T-cell (primary cell): ENCODE measurements at regions not wholly inside any gene's neighbourhood (a gene's known extent, or its start where the extent isn't known, plus 50 kb on each side); places are given as distances from the start of the nearest gene placed in this dataset.
A peak's percentile ranks its signal among the peaks of the same experiment; 100 is the strongest.

Experiments used
- ATAC-seq, 4 experiments: fragments of 200-7000 bp in 3 of 4; fragments of 150-1000 bp in 1 of 4; cut with Tn5 transposase; replicated peaks in 1 of 4; 1 replicate in 3 of 4; 2 replicates in 1 of 4; pipeline ENCODE4 v1.10.0; 2021; ENCODE audit warnings: moderate library complexity in 3 of 4, mild to moderate bottlenecking in 2 of 4, moderate number of reproducible peaks in 1 of 4
- CTCF ChIA-PET, 2 donors: fragments of 300-600 bp; sonication (Branson Sonifier 250); formaldehyde crosslinking; loops; one replicate each; lab custom pipeline; 2022; ENCODE audit warnings: antibody characterized with exemption in 2 of 2; lab: Charles Lee
- POLR2A ChIA-PET, 2 donors: fragments of 300-600 bp; sonication (Branson Sonifier 250); formaldehyde crosslinking; loops; one replicate each; lab custom pipeline; 2022; ENCODE audit warnings: antibody characterized with exemption in 2 of 2; lab: Charles Lee
- DNase-seq, 35 experiments: peaks; one replicate each; pipeline versions ENCODE4 v3.0.0 to v3.0.0-alpha.2; 2013 to 2023
- H3K27ac ChIP-seq: one replicate; pipeline ENCODE4 v1.5.1; 2013; ENCODE audit warnings: low read length
- H3K27me3 ChIP-seq, 2 experiments: replicated peaks in 1 of 2; 1 replicate in 1 of 2; 2 replicates in 1 of 2; pipeline versions ENCODE4 v1.6.1 to v1.7.0; 2013; ENCODE audit warnings: low read length in 1 of 2, mixed read lengths in 1 of 2; ENCODE audit not compliant: control insufficient read depth in 2 of 2, insufficient read depth in 2 of 2; ENCODE audit errors: extremely low read depth in 1 of 2
- H3K36me3 ChIP-seq, 2 donors: 1 replicate in 1 of 2; 2 replicates in 1 of 2; pipeline versions ENCODE4 v1.6.1 to v1.7.0; 2013; ENCODE audit warnings: low read length in 1 of 2; ENCODE audit not compliant: control insufficient read depth in 2 of 2, insufficient read depth in 1 of 2; ENCODE audit errors: extremely low read depth in 1 of 2
- H3K4me1 ChIP-seq, 2 experiments: 1 replicate in 1 of 2; 2 replicates in 1 of 2; pipeline versions ENCODE4 v1.6.1 to v1.7.0; 2013; ENCODE audit warnings: low read length in 2 of 2, mixed read lengths in 1 of 2; ENCODE audit not compliant: insufficient read depth in 2 of 2, control insufficient read depth in 1 of 2; ENCODE audit errors: extremely low read depth in 1 of 2
- H3K4me3 ChIP-seq, 2 donors: 1 replicate in 1 of 2; 2 replicates in 1 of 2; pipeline versions ENCODE4 v1.5.1 to v1.7.0; 2013; ENCODE audit warnings: mild to moderate bottlenecking in 2 of 2, low read length in 1 of 2, moderate library complexity in 1 of 2; ENCODE audit not compliant: control insufficient read depth in 1 of 2; ENCODE audit errors: extremely low read depth in 1 of 2
- H3K9me3 ChIP-seq: 2 replicates; pipeline ENCODE4 v1.7.0; 2013
- H3K27ac Mint-ChIP-seq, 2 donors: one replicate each; pipeline ENCODE4 v1.8.0; 2020 to 2021; ENCODE audit warnings: mild to moderate bottlenecking in 2 of 2, mixed read lengths in 2 of 2
- H3K27me3 Mint-ChIP-seq, 2 donors: one replicate each; pipeline ENCODE4 v1.8.0; 2021 to 2022; ENCODE audit warnings: mixed read lengths in 2 of 2
- H3K36me3 Mint-ChIP-seq: one replicate; pipeline ENCODE4 v1.8.0; 2021; ENCODE audit warnings: mixed read lengths
- H3K4me1 Mint-ChIP-seq, 3 donors: one replicate each; pipeline ENCODE4 v1.8.0; 2020 to 2022; ENCODE audit warnings: mixed read lengths in 3 of 3, mild to moderate bottlenecking in 1 of 3
- H3K4me3 Mint-ChIP-seq, 3 donors: one replicate each; pipeline ENCODE4 v1.8.0; 2020 to 2022; ENCODE audit warnings: mild to moderate bottlenecking in 3 of 3, mixed read lengths in 3 of 3, moderate library complexity in 3 of 3
- H3K9me3 Mint-ChIP-seq, 3 donors: one replicate each; pipeline ENCODE4 v1.8.0; 2020 to 2022; ENCODE audit warnings: mixed read lengths in 3 of 3
- WGBS: methylation state at CpG from one replicate; pipeline ENCODE4 v1.1.5; 2013; ENCODE audit warnings: missing lambda C conversion rate; ENCODE audit not compliant: insufficient coverage; 5-methylcytosine and 5-hydroxymethylcytosine counted together

DNA sequence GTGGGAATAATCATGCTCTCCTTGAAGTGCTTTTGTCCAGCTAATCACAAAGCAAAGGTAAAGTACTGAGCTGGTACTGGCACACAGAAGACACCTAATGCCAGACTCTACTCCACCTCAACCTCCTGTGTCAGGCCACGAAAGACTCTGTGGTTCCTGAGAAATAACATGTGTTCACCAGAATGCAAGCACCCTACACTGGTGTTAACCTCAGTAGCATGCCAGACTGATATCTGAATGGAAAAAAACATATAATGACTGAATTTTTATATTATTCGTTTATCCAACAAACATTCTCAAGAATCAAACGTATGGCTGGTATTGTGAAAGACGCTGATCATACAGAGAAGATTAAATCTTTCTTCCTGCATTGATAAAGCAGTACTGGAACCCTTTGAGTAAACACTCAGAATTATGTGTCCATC lies 97.1 kb upstream of the IFNE start:
- Histone ChIP-seq H3K27me3 (no peaks in the 10 kb centered on the region), H3K27ac (peak overlapping the region; percentile 64), H3K4me1 (peaks cover 4 to 32% of the 10 kb centered on the region in 2 experiments), H3K9me3 (no peaks in the 10 kb centered on the region), H3K36me3 (no peaks in the 10 kb centered on the region), H3K4me3 (peak overlapping the region in 1 of 2 donors; percentile 20)
- no peaks in the 10 kb centered on the region for H3K27me3 Mint-ChIP-seq
- ChIA-PET POLR2A (interaction anchor here in 1 of 2 donors (0.6 kb wide), 2 partner anchors 17 to 35 kb away, joined by 3 read pairs; no protein-coding TSS in a partner anchor), CTCF (interaction anchor here in 1 of 2 donors (0.9 to 1.9 kb wide), 2 partner anchors 113 to 184 kb away, joined by 6 to 7 read pairs; no protein-coding TSS in a partner anchor)
- no peaks in the 10 kb centered on the region for H3K36me3 Mint-ChIP-seq
- H3K9me3 Mint-ChIP-seq, result no peaks in the 10 kb centered on the region
- ATAC-seq (peak; percentile 53 to 87 (median 73)), DNase-seq (peak in 26 of 35 experiments; percentile 5 to 64 (median 24))
- peak overlapping the region; percentile 75 to 78 (median 75) for H3K4me3 Mint-ChIP-seq
- WGBS, result no CpG with 5 or more reads among the region's 4 CpGs
- H3K4me1 Mint-ChIP-seq, result peaks cover 46 to 54% (median 48%) of the 10 kb centered on the region in 3 donors
- peak overlapping the region; percentile 93 to 94 for H3K27ac Mint-ChIP-seq

DNA sequence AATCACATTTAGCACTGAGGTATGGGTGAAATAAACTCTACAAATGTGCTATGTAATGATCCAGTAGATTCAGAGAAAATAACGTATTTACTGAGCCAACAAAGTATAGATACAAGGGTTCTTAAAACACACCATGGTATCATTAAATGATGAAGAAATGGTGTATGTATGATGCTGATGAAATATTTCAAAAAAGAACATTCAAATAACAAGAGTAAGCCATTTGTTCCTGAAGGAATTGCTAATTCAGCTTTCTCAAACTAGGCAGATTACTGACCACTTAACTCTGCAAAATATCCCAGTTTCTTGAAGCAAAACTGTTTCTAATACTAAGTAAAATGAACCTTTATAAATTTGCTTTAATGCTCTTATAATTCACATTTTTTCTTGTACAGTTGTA lies 97.6 kb upstream of the IFNE start:
- Histone ChIP-seq H3K27me3 (no peaks in the 10 kb centered on the region), H3K36me3 (no peaks in the 10 kb centered on the region), H3K27ac (no peak overlapping the region), H3K4me3 (no peak overlapping the region), H3K9me3 (no peaks in the 10 kb centered on the region), H3K4me1 (peaks cover 4 to 32% of the 10 kb centered on the region in 2 experiments)
- peaks cover 46 to 54% (median 48%) of the 10 kb centered on the region in 3 donors for H3K4me1 Mint-ChIP-seq
- no CpG with 5 or more reads among the region's 1 CpG for WGBS
- ChIA-PET CTCF (interaction anchor here in 1 of 2 donors (0.6 to 1.9 kb wide), 2 partner anchors 16 to 114 kb away, joined by 5 to 7 read pairs; no protein-coding TSS in a partner anchor), POLR2A (interaction anchor here (0.5 to 0.7 kb wide), 3 partner anchors 17 to 860 kb away, joined by 3 to 12 read pairs (median 6); no protein-coding TSS in a partner anchor)
- no peaks in the 10 kb centered on the region for H3K9me3 Mint-ChIP-seq
- peak overlapping the region in 1 of 3 donors; percentile 75 for H3K4me3 Mint-ChIP-seq
- peak overlapping the region; percentile 93 to 94 for H3K27ac Mint-ChIP-seq
- no peak for ATAC-seq
- H3K36me3 Mint-ChIP-seq, result no peaks in the 10 kb centered on the region
- H3K27me3 Mint-ChIP-seq, result no peaks in the 10 kb centered on the region
- no peak for DNase-seq

DNA sequence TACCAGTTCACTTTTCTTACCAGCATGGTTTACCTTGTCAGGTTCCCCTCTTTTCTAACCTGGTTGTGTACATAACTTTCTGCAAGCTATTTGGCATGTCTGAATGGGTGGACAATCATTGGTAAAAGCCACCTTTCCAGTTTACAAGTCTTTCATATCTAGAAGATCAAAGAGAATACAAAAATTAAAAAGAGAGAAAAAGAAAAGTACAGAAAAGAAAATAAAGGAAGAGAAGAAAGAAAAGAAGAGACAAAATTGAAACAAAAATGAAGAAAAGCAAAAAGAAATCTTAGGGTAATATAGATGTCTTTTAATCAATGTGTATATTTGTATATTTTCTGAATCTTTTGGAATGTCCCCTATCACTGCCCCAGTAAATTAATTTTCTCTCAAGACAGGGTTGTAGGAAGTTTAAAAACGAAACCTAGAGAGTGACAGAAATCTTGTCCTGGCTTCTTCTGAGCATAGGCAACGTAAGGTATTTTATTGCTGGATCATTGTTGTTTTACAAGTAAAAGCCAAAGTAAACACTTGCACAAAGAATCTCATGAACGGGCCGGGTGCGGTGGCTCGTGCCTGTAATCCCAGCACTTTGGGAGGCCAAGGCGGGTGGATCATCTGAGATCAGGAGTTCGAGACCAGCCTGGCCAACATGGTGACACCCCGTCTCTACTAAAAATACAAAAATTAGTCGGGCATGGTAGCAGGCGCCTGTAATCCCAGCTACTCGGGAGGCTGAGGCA lies 98.7 kb upstream of the IFNE start:
- 77% methylated on average over 5 of the region's 12 CpGs for WGBS
- Mint-ChIP-seq H3K9me3 (no peaks in the 10 kb centered on the region), H3K27ac (no peak overlapping the region)

DNA sequence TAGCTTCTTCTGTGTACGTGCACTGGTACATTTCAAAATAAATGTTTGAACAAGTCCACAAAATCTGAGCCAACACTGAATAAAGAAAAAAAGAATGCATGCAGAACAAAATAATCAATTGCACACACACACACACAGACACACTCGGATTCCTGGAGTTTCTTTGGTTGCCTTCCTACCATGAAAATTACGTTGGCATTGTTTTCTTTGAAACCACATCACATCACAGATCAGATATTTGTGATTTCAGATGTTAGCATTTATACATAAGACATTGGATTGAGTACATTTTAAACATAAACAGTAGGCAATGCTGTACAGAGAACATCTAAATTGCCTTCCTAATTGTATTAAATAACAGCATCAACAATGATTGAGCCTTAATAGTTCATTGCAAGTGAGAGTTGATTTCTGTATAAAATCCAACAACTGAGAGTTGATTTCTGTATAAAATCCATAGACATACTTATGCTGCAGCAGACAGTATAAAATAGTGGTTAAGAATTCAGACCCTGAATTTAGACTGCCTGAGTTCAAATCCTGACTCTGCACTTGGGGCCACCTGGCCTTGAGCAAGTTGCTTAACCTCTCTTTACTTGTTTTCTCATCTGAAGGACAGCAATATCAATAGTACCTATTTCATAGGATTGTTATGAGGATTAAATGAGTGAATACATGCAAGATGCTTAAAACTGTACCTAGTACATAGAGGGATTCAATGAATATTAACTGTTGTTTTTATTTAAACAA lies 101.7 kb upstream of the IFNE start:
- CTCF ChIA-PET, result interaction anchor here in 1 of 2 donors (0.9 kb wide), 1 partner anchor 10 kb away, joined by 3 read pairs; no protein-coding TSS in a partner anchor
- H3K4me1 Mint-ChIP-seq, result peaks cover 17 to 33% (median 19%) of the 10 kb centered on the region in 3 donors

More for the DNA sequence above, 98.7 kb upstream of the IFNE start:
- ChIA-PET CTCF (interaction anchor here in 1 of 2 donors (0.6 to 1.9 kb wide), 2 partner anchors 17 to 115 kb away, joined by 5 to 7 read pairs; no protein-coding TSS in a partner anchor), POLR2A (interaction anchor here in 1 of 2 donors (0.7 kb wide), 1 partner anchor 398 kb away, joined by 6 read pairs; no protein-coding TSS in a partner anchor)
- peaks cover 44 to 56% (median 46%) of the 10 kb centered on the region in 3 donors for H3K4me1 Mint-ChIP-seq
- Histone ChIP-seq H3K4me3 (no peak overlapping the region), H3K4me1 (peaks cover 4 to 32% of the 10 kb centered on the region in 2 experiments), H3K36me3 (no peaks in the 10 kb centered on the region), H3K27ac (no peak overlapping the region), H3K9me3 (no peaks in the 10 kb centered on the region), H3K27me3 (no peaks in the 10 kb centered on the region)
- DNase-seq, result no peak
- ATAC-seq, result no peak
- H3K4me3 Mint-ChIP-seq, result no peak overlapping the region
- H3K27me3 Mint-ChIP-seq, result no peaks in the 10 kb centered on the region
- no peaks in the 10 kb centered on the region for H3K36me3 Mint-ChIP-seq

DNA sequence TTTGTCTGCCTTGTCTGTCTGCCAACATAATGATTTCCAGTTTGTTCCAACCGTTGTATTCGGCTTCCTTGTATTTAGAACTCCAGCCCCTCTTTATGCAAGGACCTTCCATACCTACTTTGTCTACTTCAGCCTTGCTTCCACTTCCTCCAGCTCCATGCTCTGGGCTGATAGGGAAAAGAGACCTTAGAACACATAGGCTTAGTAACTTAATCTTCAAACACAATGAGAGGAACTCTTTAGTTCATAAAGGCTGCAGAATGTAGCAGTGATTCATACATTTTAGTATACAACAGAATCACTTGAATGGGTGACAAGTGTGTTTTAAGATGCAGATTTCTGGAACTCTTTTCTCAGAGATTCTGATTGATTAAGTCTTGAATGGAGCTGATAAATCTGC lies 102.8 kb upstream of the IFNE start:
- DNase-seq (no peak), ATAC-seq (no peak)
- Histone ChIP-seq H3K4me1 (peaks cover 0 to 2% of the 10 kb centered on the region in 2 experiments), H3K36me3 (no peaks in the 10 kb centered on the region), H3K27ac (no peak overlapping the region), H3K4me3 (no peak overlapping the region), H3K27me3 (no peaks in the 10 kb centered on the region), H3K9me3 (no peaks in the 10 kb centered on the region)
- no peaks in the 10 kb centered on the region for H3K36me3 Mint-ChIP-seq
- H3K4me3 Mint-ChIP-seq, result no peak overlapping the region
- POLR2A ChIA-PET, result no interaction called here
- 93% methylated on average over 2 of the region's 2 CpGs for WGBS
- CTCF ChIA-PET, result interaction anchor here (0.6 to 0.9 kb wide), 2 partner anchors 9 to 25 kb away, joined by 3 read pairs; no protein-coding TSS in a partner anchor
- H3K4me1 Mint-ChIP-seq, result peaks cover 7 to 24% (median 9%) of the 10 kb centered on the region in 3 donors
- no peaks in the 10 kb centered on the region for H3K27me3 Mint-ChIP-seq
- H3K27ac Mint-ChIP-seq, result no peak overlapping the region
- H3K9me3 Mint-ChIP-seq, result no peaks in the 10 kb centered on the region

More for the DNA sequence above, 101.7 kb upstream of the IFNE start:
- Histone ChIP-seq H3K4me1 (peaks cover 0 to 9% of the 10 kb centered on the region in 2 experiments), H3K9me3 (no peaks in the 10 kb centered on the region), H3K4me3 (no peak overlapping the region), H3K36me3 (no peaks in the 10 kb centered on the region), H3K27ac (no peak overlapping the region), H3K27me3 (no peaks in the 10 kb centered on the region)
- POLR2A ChIA-PET, result no interaction called here
- no peaks in the 10 kb centered on the region for H3K27me3 Mint-ChIP-seq
- no peak overlapping the region for H3K27ac Mint-ChIP-seq
- ATAC-seq, result no peak
- no peaks in the 10 kb centered on the region for H3K36me3 Mint-ChIP-seq
- no peaks in the 10 kb centered on the region for H3K9me3 Mint-ChIP-seq
- H3K4me3 Mint-ChIP-seq, result no peak overlapping the region
- WGBS, result no CpG with 5 or more reads among the region's 3 CpGs
- DNase-seq, result no peak
